Prostate gland (tissue), 2 donors: ENCODE measurements at regions not wholly inside any gene's neighbourhood (a gene's known extent, or its start where the extent isn't known, plus 50 kb on each side); places are given as distances from the start of the nearest gene placed in this dataset.

Source experiments
- POLR2A ChIP-seq: fragments of 450-650 bp; IDR thresholded peaks from one replicate; pipeline ENCODE4 v1.6.1; 2016; ENCODE audit warnings: antibody characterized with exemption, mild to moderate bottlenecking
- TF ChIP-seq, protein P1 (sequence below), 4 experiments: fragments of 200-600 bp in 2 of 4; fragments of 450-650 bp in 2 of 4; sonication (generic) in 2 of 4; IDR thresholded peaks; 1 replicate in 3 of 4; 2 replicates in 1 of 4; pipeline ENCODE4 v1.5.1; 2016 to 2019; ENCODE audit warnings: antibody characterized with exemption in 4 of 4, mild to moderate bottlenecking in 2 of 4, moderate library complexity in 2 of 4

- TF ChIP-seq, protein P1, sequence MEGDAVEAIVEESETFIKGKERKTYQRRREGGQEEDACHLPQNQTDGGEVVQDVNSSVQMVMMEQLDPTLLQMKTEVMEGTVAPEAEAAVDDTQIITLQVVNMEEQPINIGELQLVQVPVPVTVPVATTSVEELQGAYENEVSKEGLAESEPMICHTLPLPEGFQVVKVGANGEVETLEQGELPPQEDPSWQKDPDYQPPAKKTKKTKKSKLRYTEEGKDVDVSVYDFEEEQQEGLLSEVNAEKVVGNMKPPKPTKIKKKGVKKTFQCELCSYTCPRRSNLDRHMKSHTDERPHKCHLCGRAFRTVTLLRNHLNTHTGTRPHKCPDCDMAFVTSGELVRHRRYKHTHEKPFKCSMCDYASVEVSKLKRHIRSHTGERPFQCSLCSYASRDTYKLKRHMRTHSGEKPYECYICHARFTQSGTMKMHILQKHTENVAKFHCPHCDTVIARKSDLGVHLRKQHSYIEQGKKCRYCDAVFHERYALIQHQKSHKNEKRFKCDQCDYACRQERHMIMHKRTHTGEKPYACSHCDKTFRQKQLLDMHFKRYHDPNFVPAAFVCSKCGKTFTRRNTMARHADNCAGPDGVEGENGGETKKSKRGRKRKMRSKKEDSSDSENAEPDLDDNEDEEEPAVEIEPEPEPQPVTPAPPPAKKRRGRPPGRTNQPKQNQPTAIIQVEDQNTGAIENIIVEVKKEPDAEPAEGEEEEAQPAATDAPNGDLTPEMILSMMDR (IDR thresholded peaks at IDR 0.05) = no peak
- TF ChIP-seq POLR2A = no peak
Observed at GRCh38 chr6:90653750-90654149, 66.9 kb upstream of the MAP3K7 start.
